ENCODE measurements at regions not wholly inside any gene's neighbourhood (a gene's known extent, or its start where the extent isn't known, plus 50 kb on each side); places are given as distances from the start of the nearest gene placed in this dataset.

GRCh38 chr3:78148986-78149717 lies 1109.3 kb downstream of the ROBO2 start:
- no peak for DNase-seq (ENCODE audit: low spot score)

- no peak for DNase-seq (ENCODE audit: low spot score)
Measured at GRCh38 chr3:78153973-78154372, 1114.1 kb downstream of the ROBO2 start.

DNA sequence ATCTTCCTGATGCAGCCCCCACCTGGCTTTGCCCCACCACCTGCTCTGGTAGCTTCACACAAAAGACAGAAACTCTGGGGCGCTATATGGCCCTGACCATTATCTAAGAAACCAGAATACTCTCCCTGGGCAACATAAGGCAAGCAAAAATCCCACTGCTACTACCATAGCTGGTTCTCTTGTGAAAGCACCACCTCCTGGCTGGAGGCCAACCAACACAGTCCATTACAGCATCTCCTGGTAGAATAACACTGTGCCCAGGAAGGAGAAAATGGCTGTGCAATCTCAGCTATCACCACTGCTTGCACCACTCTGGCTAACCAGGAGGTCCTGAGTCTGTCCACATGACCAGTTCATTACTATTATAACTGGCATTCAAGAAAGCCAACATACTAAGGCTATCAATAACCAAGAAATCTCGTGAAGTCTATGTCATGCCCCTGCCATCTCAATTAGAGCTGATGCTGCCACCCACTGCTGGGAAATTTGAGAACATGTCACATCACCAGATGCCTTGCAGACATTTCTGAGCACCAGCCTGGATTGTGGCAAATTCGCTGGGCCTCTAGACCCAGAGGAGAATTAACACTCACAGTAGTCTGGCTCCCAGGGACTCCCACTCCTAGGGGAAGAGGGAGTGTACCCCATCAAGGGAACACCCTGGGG lies 1114.8 kb downstream of the ROBO2 start:
- DNase-seq (ENCODE audit: low spot score) = no peak

DNA sequence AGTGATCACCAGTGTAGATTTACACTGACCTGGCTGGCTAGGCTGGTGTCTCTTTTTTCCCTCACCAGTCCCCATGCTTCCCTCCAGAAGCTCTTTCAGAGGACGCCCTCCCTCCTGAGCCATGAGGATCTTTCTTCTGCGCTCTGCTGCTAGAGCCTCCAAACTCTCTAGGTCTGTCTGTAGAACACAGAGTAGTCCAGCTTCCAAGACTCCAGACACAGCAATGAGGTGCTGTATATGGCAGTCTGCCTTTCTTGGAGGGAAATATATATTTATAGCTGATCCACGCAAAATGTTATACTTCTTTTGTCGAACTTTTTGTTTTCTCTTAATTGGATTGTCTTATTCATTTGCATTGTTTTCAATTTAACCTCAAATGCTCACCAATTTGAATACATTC lies 1121.8 kb downstream of the ROBO2 start:
- DNase-seq (ENCODE audit: low spot score) = no peak

DNA sequence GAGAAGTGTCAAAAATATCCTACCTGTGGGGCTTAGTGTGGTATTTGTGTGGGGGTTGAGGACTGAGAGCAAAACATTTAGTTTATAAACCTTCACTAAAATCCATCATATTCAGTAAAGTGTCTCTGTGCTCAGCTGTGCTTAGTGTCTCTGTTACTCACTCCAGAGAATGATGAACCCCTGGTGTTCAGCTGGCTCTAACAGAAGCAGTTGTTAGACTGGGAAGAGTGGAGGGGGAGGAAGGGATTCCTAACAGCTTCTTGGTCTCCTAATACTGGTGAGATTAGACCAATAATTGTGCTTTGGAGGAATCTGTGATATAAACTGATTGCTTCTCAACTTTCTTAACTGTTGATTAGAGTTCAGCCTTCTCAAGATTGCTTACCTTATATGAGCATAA lies 1123.5 kb downstream of the ROBO2 start:
- DNase-seq (ENCODE audit: low spot score) = no peak

DNA sequence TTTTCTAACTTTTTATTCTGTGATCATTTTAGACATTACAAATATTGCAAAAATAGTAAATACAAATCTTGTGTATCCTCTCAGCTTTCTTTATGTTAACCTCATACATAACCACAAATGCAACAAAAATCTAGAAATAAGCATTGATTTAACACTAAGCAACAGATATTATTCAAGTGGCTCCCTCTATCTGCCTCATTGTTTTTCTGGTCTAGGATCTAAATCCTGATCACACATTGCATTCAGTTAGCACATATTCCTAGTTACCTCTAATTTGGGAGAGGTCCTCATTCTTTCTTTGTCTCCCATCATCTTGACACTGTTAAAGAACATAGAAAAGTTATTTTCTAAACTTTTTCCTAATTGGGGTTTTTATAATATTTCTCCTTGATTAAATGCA lies 1126.0 kb downstream of the ROBO2 start:
- DNase-seq (ENCODE audit: low spot score) = no peak

DNA sequence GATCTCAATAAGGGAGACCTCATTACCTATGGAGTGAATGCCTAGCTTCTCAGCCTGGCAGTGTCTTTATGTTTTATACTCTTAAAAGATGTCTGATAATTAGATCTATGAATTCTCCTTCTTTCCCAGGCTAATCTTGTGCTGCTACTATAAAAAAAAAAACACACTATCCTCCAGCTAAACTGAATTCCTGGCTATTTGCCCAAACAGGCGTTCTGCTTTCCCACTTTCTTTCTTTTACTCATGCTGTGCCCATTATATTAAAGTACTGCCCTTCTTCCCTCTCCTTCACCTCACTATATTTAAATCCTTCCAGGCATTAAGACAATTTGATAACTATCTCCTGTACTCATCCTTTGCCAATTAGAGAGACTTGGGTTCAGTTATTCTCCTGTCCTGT lies 1134.9 kb downstream of the ROBO2 start:
- no peak for DNase-seq (ENCODE audit: low spot score)

DNA sequence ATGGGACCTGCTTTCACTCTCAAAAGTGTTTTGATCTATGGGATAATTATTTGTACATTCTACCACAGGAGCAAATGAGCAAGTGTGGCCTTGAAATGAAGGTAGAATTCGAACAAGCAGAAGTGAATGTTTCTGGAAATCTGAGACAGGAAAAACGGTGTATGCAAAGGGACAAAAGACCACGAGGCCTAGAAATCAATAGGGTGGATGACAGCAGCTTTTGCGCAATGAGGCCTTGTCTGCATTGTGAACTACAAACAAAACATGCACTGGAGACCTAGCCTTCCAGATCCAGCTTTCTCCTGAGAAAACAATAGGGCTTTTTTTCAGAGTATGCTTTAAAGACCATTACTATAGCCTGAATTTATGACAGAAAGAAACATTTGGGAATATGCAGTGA lies 1137.0 kb downstream of the ROBO2 start:
- no peak for DNase-seq (ENCODE audit: low spot score)

GRCh38 chr3:78177780-78178179 lies 1137.9 kb downstream of the ROBO2 start:
- no peak for DNase-seq (ENCODE audit: low spot score)

DNA sequence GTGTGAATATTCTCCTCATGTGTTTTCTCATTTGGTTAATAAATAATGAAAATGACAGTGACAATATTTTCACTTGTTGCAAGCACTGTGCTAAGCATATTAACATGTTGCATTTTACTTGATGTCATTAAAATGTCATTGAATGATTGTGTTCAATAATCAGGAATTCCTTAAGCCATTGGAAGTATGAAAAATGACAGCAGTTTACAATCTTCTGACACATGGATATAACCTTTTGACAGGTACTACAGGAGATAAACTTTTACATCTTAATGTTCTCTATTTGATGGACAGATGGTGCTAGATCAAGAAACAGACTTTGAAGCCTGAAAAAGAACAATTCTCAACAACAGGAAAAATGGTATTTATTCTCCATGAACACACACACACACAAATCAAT lies 1138.3 kb downstream of the ROBO2 start:
- DNase-seq (ENCODE audit: low spot score) = no peak

DNA sequence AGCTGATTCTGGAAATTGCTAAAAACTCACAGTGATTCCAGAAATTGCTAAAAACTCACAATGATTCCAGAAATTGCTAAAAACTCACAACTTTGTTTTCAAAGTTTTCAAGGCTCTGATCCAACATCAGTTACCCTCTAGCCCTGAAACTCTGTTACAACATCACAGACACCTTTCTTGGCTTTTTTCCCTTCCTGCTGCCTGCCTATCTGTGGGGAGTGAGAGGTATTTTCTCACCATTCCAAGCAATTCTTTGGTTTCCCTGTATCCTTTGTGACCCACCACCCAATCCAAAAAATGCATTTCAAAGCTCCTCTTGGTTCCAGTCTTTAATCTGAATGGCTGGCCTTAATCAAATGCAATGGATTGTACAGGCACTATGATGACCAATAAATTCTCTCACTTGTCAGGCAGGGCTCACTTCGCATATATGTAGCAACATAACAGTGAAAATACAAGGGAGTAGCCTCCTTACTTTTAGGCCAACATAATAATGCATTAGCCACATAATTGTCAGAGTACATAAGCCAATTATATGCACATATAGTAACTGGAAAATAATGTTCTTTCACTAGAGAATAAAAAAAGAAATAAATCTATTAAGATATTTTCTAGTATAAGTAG lies 1139.0 kb downstream of the ROBO2 start:
- DNase-seq (ENCODE audit: low spot score) = no peak

- no peak for DNase-seq (ENCODE audit: low spot score)
Measured at GRCh38 chr3:78183906-78184599, 1144.2 kb downstream of the ROBO2 start.

- DNase-seq (ENCODE audit: low spot score) = no peak
Measured at GRCh38 chr3:78186404-78186803, 1146.5 kb downstream of the ROBO2 start.

DNA sequence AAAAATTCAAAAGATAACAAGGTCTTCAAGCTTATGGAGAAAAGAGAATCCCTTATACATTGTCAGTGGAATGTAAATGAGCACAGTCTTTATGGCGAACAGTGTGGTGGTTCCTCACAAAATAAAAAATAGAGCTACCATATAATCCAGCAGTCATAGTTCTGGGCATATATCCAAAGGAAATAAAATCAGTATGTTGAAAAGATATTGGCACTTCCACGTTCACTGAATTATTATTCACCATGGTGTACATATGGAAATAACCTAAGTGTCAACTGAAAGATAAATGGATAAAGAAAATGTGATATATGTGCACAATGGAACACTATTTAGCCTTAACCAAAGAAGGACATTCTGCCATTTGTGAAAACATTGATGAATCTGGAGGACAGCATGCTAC lies 1161.2 kb downstream of the ROBO2 start:
- no peak for DNase-seq (ENCODE audit: low spot score)

GRCh38 chr3:78204977-78205376 lies 1165.1 kb downstream of the ROBO2 start:
- no peak for DNase-seq (ENCODE audit: low spot score)

DNA sequence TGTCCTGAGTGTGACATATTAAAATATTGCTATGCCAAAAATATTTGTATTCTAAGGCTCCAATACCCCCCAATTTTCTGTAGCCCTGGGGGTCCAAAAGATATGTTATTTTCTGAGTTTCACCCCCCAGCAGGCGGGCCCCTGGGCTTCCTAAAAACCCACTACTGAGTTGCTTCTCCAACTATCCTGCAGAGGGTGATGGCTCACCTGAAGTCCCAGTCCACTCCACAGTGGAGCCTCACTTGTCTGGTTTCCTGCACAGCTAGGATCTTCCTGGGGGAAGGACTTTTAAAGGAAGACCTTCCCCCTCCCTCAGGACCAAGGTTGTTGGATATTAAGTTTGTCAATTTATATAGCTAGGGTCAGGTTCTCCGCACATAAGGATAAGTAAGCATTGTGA lies 1181.4 kb downstream of the ROBO2 start:
- no peak for DNase-seq (ENCODE audit: low spot score)

DNA sequence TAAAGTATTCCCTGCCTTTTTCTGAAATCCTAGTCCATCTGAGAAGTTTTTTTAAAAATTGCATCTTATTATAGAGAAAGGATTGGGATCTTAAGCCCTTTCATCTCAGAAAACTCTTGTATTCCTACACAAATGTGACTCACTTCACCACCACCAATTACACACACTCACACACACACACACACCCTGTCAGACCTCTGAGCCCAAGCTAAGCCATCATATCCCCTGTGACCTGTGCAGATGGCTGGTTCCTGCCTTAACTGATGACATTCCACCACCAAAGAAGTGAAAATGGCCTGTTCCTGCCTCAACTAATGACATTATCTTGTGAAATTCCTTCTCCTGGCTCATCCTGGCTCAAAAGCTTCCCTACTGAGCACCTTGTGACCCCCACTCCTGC lies 1181.9 kb downstream of the ROBO2 start:
- DNase-seq (ENCODE audit: low spot score) = no peak

DNA sequence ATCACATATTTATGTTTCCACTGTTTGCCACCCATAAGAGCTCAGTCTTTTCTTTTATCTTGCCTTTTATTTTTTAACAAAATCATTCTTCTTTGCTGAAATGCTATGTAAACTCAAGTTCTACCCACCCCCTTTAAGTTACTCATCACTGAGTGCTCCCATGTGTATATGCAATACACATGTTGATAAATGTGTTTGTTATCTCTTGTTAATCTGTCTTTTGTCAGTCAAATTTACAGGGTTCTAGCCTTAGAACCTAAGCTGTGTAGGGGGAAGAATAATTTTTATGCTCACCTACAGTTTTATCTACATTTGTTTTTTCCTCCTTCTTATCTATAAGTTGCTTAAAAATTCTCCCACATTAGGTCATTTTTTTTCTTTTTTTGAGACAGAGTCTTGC lies 1195.9 kb downstream of the ROBO2 start:
- no peak for DNase-seq (ENCODE audit: low spot score)

- DNase-seq (ENCODE audit: low spot score) = no peak
Measured at GRCh38 chr3:78238811-78239210, 1198.9 kb downstream of the ROBO2 start.

DNA sequence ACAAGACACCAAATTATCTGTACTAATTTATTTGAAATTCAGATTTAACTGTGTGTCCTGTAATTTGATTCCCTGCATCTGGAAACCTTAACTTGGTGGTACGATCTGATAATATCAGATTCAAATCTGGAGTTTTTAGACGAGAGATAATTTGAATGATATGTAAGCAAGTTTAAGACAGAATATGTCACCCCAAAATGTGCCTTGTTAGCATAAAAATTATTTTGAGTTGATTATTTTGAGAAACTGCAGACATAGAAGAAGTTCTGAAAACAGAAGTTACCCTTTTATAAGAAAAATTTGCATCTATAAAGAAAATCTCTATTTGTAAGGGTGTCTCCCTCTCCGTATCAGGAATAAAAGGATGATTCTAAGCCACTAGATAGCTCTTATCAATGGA lies 1202.8 kb downstream of the ROBO2 start:
- no peak for DNase-seq (ENCODE audit: low spot score)

DNA sequence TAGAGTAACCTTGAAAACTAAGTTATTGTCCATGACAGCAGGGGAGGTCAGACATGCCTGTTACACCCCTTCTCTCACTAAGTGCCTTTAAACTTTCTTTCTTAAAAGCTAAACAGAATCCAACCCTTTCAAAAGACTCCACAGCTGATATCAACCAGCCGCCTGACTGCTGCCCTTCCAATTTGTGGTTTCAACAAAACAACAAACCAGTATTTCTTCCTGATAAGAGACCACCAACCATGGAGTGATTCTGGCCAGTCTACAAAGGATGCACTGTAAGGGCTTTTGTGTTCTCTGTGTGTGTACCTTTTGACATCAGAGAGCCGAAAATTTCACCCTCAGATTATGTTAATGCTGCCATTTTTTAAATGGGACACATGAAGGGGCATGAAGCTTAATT lies 1204.2 kb downstream of the ROBO2 start:
- no peak for DNase-seq (ENCODE audit: low spot score)

GRCh38 chr3:78249294-78249693 lies 1209.4 kb downstream of the ROBO2 start:
- DNase-seq (ENCODE audit: low spot score) = no peak

DNA sequence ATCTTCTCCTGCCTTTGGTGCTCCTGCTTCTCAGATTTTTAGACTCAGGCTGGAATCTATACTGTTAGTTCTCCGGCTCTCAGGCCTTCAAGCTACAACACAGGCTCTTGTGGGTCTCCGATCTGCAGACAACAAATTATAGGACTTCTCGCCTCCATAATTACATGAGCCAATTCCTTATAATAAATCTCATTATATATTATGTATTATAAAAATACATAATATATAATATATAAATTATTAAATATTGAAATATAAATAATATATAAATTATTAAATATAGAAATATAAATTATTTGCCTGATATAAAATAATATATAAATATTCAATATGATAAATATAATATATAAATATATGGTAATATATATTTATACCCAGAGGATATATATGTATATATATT lies 1214.0 kb downstream of the ROBO2 start:
- DNase-seq (ENCODE audit: low spot score) = no peak
